Stomach smooth muscle (tissue), 2 donors: ENCODE measurements at regions not wholly inside any gene's neighbourhood (a gene's known extent, or its start where the extent isn't known, plus 50 kb on each side); places are given as distances from the start of the nearest gene placed in this dataset.

Experiments used
- H3K27ac ChIP-seq: one replicate; pipeline ENCODE4 v1.7.0; 2013; ENCODE audit warnings: mild to moderate bottlenecking, low read length, inconsistent platforms
- H3K27me3 ChIP-seq, 2 donors: one replicate each; pipeline ENCODE4 v1.7.0; 2013; ENCODE audit warnings: low read length in 2 of 2; ENCODE audit not compliant: insufficient read depth in 2 of 2, control insufficient read depth in 1 of 2
- H3K36me3 ChIP-seq, 2 donors: one replicate each; pipeline ENCODE4 v1.7.0; 2013; ENCODE audit warnings: low read length in 2 of 2; ENCODE audit not compliant: control insufficient read depth in 2 of 2, insufficient read depth in 2 of 2
- H3K4me1 ChIP-seq: one replicate; pipeline ENCODE4 v1.7.0; 2013; ENCODE audit warnings: low read length; ENCODE audit not compliant: control insufficient read depth, insufficient read depth
- H3K4me3 ChIP-seq, 2 donors: one replicate each; pipeline ENCODE4 v1.7.0; 2013; ENCODE audit warnings: low read length in 2 of 2
- H3K9ac ChIP-seq, 2 donors: one replicate each; pipeline ENCODE4 v1.7.0; 2013; ENCODE audit warnings: low read length in 2 of 2, mild to moderate bottlenecking in 1 of 2
- H3K9me3 ChIP-seq, 2 donors: one replicate each; pipeline ENCODE4 v1.7.0; 2013; ENCODE audit warnings: low read length in 2 of 2; ENCODE audit not compliant: control insufficient read depth in 2 of 2
- donor health status: healthy.
- donor health status: Pancreatic carcinoma.

GRCh38 chr10:31754803-31755624 is 173.6 kb downstream of the ARHGAP12 start:
- peaks cover 30% of the 10 kb centered on the region for H3K4me1 ChIP-seq
- no peaks in the 10 kb centered on the region for H3K27me3 ChIP-seq
- no peaks in the 10 kb centered on the region for H3K36me3 ChIP-seq
- H3K9ac ChIP-seq: no peak overlapping the region
- no peak overlapping the region for H3K4me3 ChIP-seq
- H3K9me3 ChIP-seq: no peaks in the 10 kb centered on the region
- peak overlapping the region; percentile 66 for H3K27ac ChIP-seq

GRCh38 chr10:31753681-31754080 is 174.9 kb downstream of the ARHGAP12 start:
- Histone ChIP-seq H3K4me3 (no peak overlapping the region), H3K9me3 (no peaks in the 10 kb centered on the region), H3K27me3 (no peaks in the 10 kb centered on the region), H3K9ac (no peak overlapping the region), H3K4me1 (peaks cover 40% of the 10 kb centered on the region), H3K27ac (no peak overlapping the region), H3K36me3 (no peaks in the 10 kb centered on the region)

GRCh38 chr10:31752170-31752569 is 176.5 kb downstream of the ARHGAP12 start:
- Histone ChIP-seq H3K4me3 (no peak overlapping the region), H3K36me3 (no peaks in the 10 kb centered on the region), H3K9me3 (no peaks in the 10 kb centered on the region), H3K27me3 (no peaks in the 10 kb centered on the region), H3K9ac (no peak overlapping the region), H3K27ac (no peak overlapping the region), H3K4me1 (peaks cover 31% of the 10 kb centered on the region)

- Histone ChIP-seq H3K4me3 (no peak overlapping the region), H3K36me3 (no peaks in the 10 kb centered on the region), H3K27me3 (no peaks in the 10 kb centered on the region), H3K27ac (no peak overlapping the region), H3K9me3 (no peaks in the 10 kb centered on the region), H3K4me1 (peaks cover 30% of the 10 kb centered on the region), H3K9ac (no peak overlapping the region)
Measured at GRCh38 chr10:31751738-31752080, 176.9 kb downstream of the ARHGAP12 start.

GRCh38 chr10:31751051-31751737 is 177.4 kb downstream of the ARHGAP12 start:
- peak overlapping the region; percentile 31 for H3K27ac ChIP-seq
- H3K4me1 ChIP-seq: peaks cover 30% of the 10 kb centered on the region
- H3K9ac ChIP-seq: no peak overlapping the region
- no peak overlapping the region for H3K4me3 ChIP-seq
- no peaks in the 10 kb centered on the region for H3K9me3 ChIP-seq
- no peaks in the 10 kb centered on the region for H3K36me3 ChIP-seq
- H3K27me3 ChIP-seq: no peaks in the 10 kb centered on the region

- no peaks in the 10 kb centered on the region for H3K9me3 ChIP-seq
- H3K9ac ChIP-seq: peak overlapping the region; percentile 27 to 47
- no peaks in the 10 kb centered on the region for H3K36me3 ChIP-seq
- peaks cover 26% of the 10 kb centered on the region for H3K4me1 ChIP-seq
- peak overlapping the region in 1 of 2 donors; percentile 49 for H3K4me3 ChIP-seq
- peak overlapping the region; percentile 53 for H3K27ac ChIP-seq
- no peaks in the 10 kb centered on the region for H3K27me3 ChIP-seq
Measured at GRCh38 chr10:31749981-31750840, 178.4 kb downstream of the ARHGAP12 start.

GRCh38 chr10:31749301-31749700 is 179.3 kb downstream of the ARHGAP12 start:
- H3K4me1 ChIP-seq: peaks cover 21% of the 10 kb centered on the region
- H3K9me3 ChIP-seq: no peaks in the 10 kb centered on the region
- peak overlapping the region in 1 of 2 donors; percentile 47 for H3K9ac ChIP-seq
- no peaks in the 10 kb centered on the region for H3K27me3 ChIP-seq
- H3K27ac ChIP-seq: peak overlapping the region; percentile 53
- no peak overlapping the region for H3K4me3 ChIP-seq
- H3K36me3 ChIP-seq: no peaks in the 10 kb centered on the region

- Histone ChIP-seq H3K27me3 (no peaks in the 10 kb centered on the region), H3K4me1 (peaks cover 17% of the 10 kb centered on the region), H3K4me3 (no peak overlapping the region), H3K36me3 (no peaks in the 10 kb centered on the region), H3K9ac (no peak overlapping the region), H3K9me3 (no peaks in the 10 kb centered on the region), H3K27ac (no peak overlapping the region)
Measured at GRCh38 chr10:31745612-31746376, 182.8 kb downstream of the ARHGAP12 start.

- Histone ChIP-seq H3K9ac (no peak overlapping the region), H3K9me3 (no peaks in the 10 kb centered on the region), H3K4me3 (no peak overlapping the region), H3K36me3 (no peaks in the 10 kb centered on the region), H3K4me1 (no peaks in the 10 kb centered on the region), H3K27me3 (no peaks in the 10 kb centered on the region), H3K27ac (no peak overlapping the region)
Measured at GRCh38 chr10:31744025-31744424, 184.6 kb downstream of the ARHGAP12 start.

- H3K36me3 ChIP-seq: no peaks in the 10 kb centered on the region
- no peak overlapping the region for H3K4me3 ChIP-seq
- no peaks in the 10 kb centered on the region for H3K27me3 ChIP-seq
- H3K9me3 ChIP-seq: no peaks in the 10 kb centered on the region
- no peak overlapping the region for H3K9ac ChIP-seq
- no peaks in the 10 kb centered on the region for H3K4me1 ChIP-seq
- H3K27ac ChIP-seq: no peak overlapping the region
Measured at GRCh38 chr10:31742255-31742654, 186.4 kb downstream of the ARHGAP12 start.
